ENCODE measurements at regions not wholly inside any gene's neighbourhood (a gene's known extent, or its start where the extent isn't known, plus 50 kb on each side); places are given as distances from the start of the nearest gene placed in this dataset.
"Not testable (repeated sequence)": the region's sequence is repeated elsewhere in the genome, so short reads cannot be mapped to it uniquely, and the experiment has no call there.

GRCh38 chr1:78271423-78271822 is 219.4 kb upstream of the PTGFR start:
- H3K9ac ChIP-seq (ENCODE audit: low read length in 5 of 5); H3K36me3 ChIP-seq (ENCODE audit: control insufficient read depth in 5 of 5, insufficient read depth in 5 of 5, low read length in 5 of 5); H3K4me3 ChIP-seq (ENCODE audit: low read depth in 1 of 5, low read length in 5 of 5); H3K27me3 ChIP-seq (ENCODE audit: control insufficient read depth in 5 of 5, insufficient read depth in 4 of 5, low read length in 5 of 5); H3K9me3 ChIP-seq (ENCODE audit: control insufficient read depth in 5 of 5, low read length in 5 of 5); H3K27ac ChIP-seq (ENCODE audit: low read depth, low read length); H3K4me1 ChIP-seq (ENCODE audit: control insufficient read depth in 5 of 5, insufficient read depth in 5 of 5, low read length in 5 of 5): not testable (repeated sequence)

GRCh38 chr1:78274814-78275213 is 216.0 kb upstream of the PTGFR start:
- Histone ChIP-seq H3K9me3 (ENCODE audit: control insufficient read depth in 5 of 5, low read length in 5 of 5) (no peaks in the 10 kb centered on the region), H3K27ac (ENCODE audit: low read depth, low read length) (no peak overlapping the region), H3K27me3 (ENCODE audit: control insufficient read depth in 5 of 5, insufficient read depth in 4 of 5, low read length in 5 of 5) (no peaks in the 10 kb centered on the region), H3K4me3 (ENCODE audit: low read depth in 1 of 5, low read length in 5 of 5) (no peak overlapping the region), H3K36me3 (ENCODE audit: control insufficient read depth in 5 of 5, insufficient read depth in 5 of 5, low read length in 5 of 5) (no peaks in the 10 kb centered on the region), H3K4me1 (ENCODE audit: control insufficient read depth in 5 of 5, insufficient read depth in 5 of 5, low read length in 5 of 5) (no peaks in the 10 kb centered on the region), H3K9ac (ENCODE audit: low read length in 5 of 5) (no peak overlapping the region)

DNA sequence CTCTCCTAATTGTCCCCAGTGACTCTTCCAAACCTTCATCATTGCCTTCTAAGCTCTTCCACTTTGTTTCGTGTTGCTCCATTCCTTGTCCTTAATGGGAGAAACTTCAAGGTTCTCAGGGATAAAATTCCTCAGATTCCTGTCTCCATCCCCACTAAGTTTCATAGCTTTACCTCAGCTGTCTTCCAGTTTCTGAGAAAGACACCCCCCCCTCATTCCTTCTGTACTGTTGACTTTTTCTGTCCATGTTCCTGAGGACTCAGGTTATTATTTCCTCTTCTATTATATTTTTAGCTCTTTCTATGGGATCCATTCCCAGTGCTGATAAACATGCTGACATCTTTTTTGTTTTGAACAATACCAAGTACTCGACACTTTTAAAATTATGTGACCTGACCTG is 215.3 kb upstream of the PTGFR start:
- H3K9ac ChIP-seq (ENCODE audit: low read length in 5 of 5), result no peak overlapping the region
- no peaks in the 10 kb centered on the region for H3K9me3 ChIP-seq (ENCODE audit: control insufficient read depth in 5 of 5, low read length in 5 of 5)

GRCh38 chr1:78275906-78276685 is 214.7 kb upstream of the PTGFR start:
- no peak overlapping the region for H3K9ac ChIP-seq (ENCODE audit: low read length in 5 of 5)

More for the DNA sequence above, 215.3 kb upstream of the PTGFR start:
- Histone ChIP-seq H3K27ac (ENCODE audit: low read depth, low read length) (no peak overlapping the region), H3K4me1 (ENCODE audit: control insufficient read depth in 5 of 5, insufficient read depth in 5 of 5, low read length in 5 of 5) (no peaks in the 10 kb centered on the region), H3K4me3 (ENCODE audit: low read depth in 1 of 5, low read length in 5 of 5) (no peak overlapping the region), H3K36me3 (ENCODE audit: control insufficient read depth in 5 of 5, insufficient read depth in 5 of 5, low read length in 5 of 5) (no peaks in the 10 kb centered on the region), H3K27me3 (ENCODE audit: control insufficient read depth in 5 of 5, insufficient read depth in 4 of 5, low read length in 5 of 5) (no peaks in the 10 kb centered on the region)

DNA sequence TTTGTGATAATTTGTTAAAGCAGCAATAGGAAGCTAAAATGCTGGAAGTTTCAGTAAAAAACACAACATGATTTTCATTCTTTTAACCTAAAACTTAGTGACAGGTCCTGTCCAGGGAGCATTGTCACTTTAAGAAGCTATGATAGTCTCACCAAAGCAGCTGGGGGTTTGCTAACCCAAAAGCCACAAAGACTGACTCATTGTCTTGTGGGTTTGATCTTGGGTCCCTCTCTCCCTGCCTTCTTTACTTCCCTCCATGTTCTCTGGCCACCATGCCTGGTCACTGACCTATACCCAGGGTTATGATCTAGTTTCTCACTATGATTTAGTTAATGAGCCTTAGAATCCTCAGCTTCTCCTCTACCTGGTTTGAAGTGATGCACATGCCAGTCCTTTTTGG is 213.5 kb upstream of the PTGFR start:
- Histone ChIP-seq H3K9ac (ENCODE audit: low read length in 5 of 5) (no peak overlapping the region), H3K27me3 (ENCODE audit: control insufficient read depth in 5 of 5, insufficient read depth in 4 of 5, low read length in 5 of 5) (no peaks in the 10 kb centered on the region), H3K4me1 (ENCODE audit: control insufficient read depth in 5 of 5, insufficient read depth in 5 of 5, low read length in 5 of 5) (no peaks in the 10 kb centered on the region), H3K27ac (ENCODE audit: low read depth, low read length) (no peak overlapping the region), H3K4me3 (ENCODE audit: low read depth in 1 of 5, low read length in 5 of 5) (no peak overlapping the region), H3K36me3 (ENCODE audit: control insufficient read depth in 5 of 5, insufficient read depth in 5 of 5, low read length in 5 of 5) (no peaks in the 10 kb centered on the region), H3K9me3 (ENCODE audit: control insufficient read depth in 5 of 5, low read length in 5 of 5) (no peaks in the 10 kb centered on the region)

More at GRCh38 chr1:78275906-78276685, 214.7 kb upstream of the PTGFR start:
- H3K27me3 ChIP-seq (ENCODE audit: control insufficient read depth in 5 of 5, insufficient read depth in 4 of 5, low read length in 5 of 5), result no peaks in the 10 kb centered on the region
- H3K9me3 ChIP-seq (ENCODE audit: control insufficient read depth in 5 of 5, low read length in 5 of 5), result no peaks in the 10 kb centered on the region
- no peaks in the 10 kb centered on the region for H3K36me3 ChIP-seq (ENCODE audit: control insufficient read depth in 5 of 5, insufficient read depth in 5 of 5, low read length in 5 of 5)
- no peak overlapping the region for H3K27ac ChIP-seq (ENCODE audit: low read depth, low read length)
- H3K4me1 ChIP-seq (ENCODE audit: control insufficient read depth in 5 of 5, insufficient read depth in 5 of 5, low read length in 5 of 5), result no peaks in the 10 kb centered on the region
- H3K4me3 ChIP-seq (ENCODE audit: low read depth in 1 of 5, low read length in 5 of 5), result no peak overlapping the region

DNA sequence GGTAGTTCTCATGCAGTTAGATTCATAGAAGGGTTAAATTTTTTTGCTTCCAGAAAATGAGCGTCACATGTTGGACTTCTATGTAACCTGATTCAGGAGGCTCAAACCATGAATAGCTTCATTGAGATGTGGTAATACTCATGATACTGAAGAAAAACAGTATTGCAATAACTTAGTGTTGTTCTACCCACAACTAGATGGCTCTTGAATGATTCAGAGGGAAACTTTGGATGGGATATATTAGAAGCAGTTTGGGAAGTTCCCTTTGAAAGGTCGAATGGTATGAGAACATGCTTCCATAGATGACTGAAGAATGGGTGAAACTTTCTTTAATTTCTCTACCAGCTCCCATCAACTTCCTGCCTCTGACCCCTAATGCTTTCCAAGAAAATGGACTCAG is 211.7 kb upstream of the PTGFR start:
- peaks cover 0 to 5% (median 0%) of the 10 kb centered on the region in 5 donors for H3K4me1 ChIP-seq (ENCODE audit: control insufficient read depth in 5 of 5, insufficient read depth in 5 of 5, low read length in 5 of 5)
- H3K9ac ChIP-seq (ENCODE audit: low read length in 5 of 5), result no peak overlapping the region
- H3K27me3 ChIP-seq (ENCODE audit: control insufficient read depth in 5 of 5, insufficient read depth in 4 of 5, low read length in 5 of 5), result no peaks in the 10 kb centered on the region
- H3K9me3 ChIP-seq (ENCODE audit: control insufficient read depth in 5 of 5, low read length in 5 of 5), result no peaks in the 10 kb centered on the region
- H3K36me3 ChIP-seq (ENCODE audit: control insufficient read depth in 5 of 5, insufficient read depth in 5 of 5, low read length in 5 of 5), result no peaks in the 10 kb centered on the region
- no peak overlapping the region for H3K4me3 ChIP-seq (ENCODE audit: low read depth in 1 of 5, low read length in 5 of 5)
- no peak overlapping the region for H3K27ac ChIP-seq (ENCODE audit: low read depth, low read length)

DNA sequence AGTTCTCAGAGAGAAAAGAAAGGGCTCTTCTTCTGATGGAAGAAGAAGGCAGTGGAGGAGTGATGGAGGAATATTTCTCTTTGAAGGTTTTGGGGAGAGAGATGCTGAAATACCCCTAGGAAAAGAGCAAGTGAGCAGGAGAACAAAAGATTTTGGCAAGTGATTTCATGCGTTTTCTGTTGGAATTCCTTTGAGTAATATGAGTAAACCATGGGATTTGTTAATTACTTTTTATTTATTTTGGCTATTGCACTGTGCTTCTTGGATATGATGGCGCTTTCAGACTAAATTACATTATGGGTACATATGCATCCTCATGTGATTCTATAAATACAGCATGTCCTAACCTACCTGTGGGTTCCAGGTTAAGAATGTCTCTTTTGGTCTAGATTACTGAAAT is 210.1 kb upstream of the PTGFR start:
- Histone ChIP-seq H3K27ac (ENCODE audit: low read depth, low read length) (no peak overlapping the region), H3K4me3 (ENCODE audit: low read depth in 1 of 5, low read length in 5 of 5) (no peak overlapping the region), H3K9me3 (ENCODE audit: control insufficient read depth in 5 of 5, low read length in 5 of 5) (no peaks in the 10 kb centered on the region), H3K4me1 (ENCODE audit: control insufficient read depth in 5 of 5, insufficient read depth in 5 of 5, low read length in 5 of 5) (peaks cover 0 to 15% (median 6%) of the 10 kb centered on the region in 5 donors), H3K9ac (ENCODE audit: low read length in 5 of 5) (no peak overlapping the region), H3K27me3 (ENCODE audit: control insufficient read depth in 5 of 5, insufficient read depth in 4 of 5, low read length in 5 of 5) (no peaks in the 10 kb centered on the region), H3K36me3 (ENCODE audit: control insufficient read depth in 5 of 5, insufficient read depth in 5 of 5, low read length in 5 of 5) (no peaks in the 10 kb centered on the region)

GRCh38 chr1:78281580-78281979 is 209.2 kb upstream of the PTGFR start:
- no peak overlapping the region for H3K27ac ChIP-seq (ENCODE audit: low read depth, low read length)
- H3K4me3 ChIP-seq (ENCODE audit: low read depth in 1 of 5, low read length in 5 of 5), result no peak overlapping the region
- no peaks in the 10 kb centered on the region for H3K27me3 ChIP-seq (ENCODE audit: control insufficient read depth in 5 of 5, insufficient read depth in 4 of 5, low read length in 5 of 5)
- H3K36me3 ChIP-seq (ENCODE audit: control insufficient read depth in 5 of 5, insufficient read depth in 5 of 5, low read length in 5 of 5), result no peaks in the 10 kb centered on the region
- H3K9ac ChIP-seq (ENCODE audit: low read length in 5 of 5), result no peak overlapping the region
- H3K4me1 ChIP-seq (ENCODE audit: control insufficient read depth in 5 of 5, insufficient read depth in 5 of 5, low read length in 5 of 5), result peaks cover 0 to 15% (median 6%) of the 10 kb centered on the region in 5 donors
- no peaks in the 10 kb centered on the region for H3K9me3 ChIP-seq (ENCODE audit: control insufficient read depth in 5 of 5, low read length in 5 of 5)

DNA sequence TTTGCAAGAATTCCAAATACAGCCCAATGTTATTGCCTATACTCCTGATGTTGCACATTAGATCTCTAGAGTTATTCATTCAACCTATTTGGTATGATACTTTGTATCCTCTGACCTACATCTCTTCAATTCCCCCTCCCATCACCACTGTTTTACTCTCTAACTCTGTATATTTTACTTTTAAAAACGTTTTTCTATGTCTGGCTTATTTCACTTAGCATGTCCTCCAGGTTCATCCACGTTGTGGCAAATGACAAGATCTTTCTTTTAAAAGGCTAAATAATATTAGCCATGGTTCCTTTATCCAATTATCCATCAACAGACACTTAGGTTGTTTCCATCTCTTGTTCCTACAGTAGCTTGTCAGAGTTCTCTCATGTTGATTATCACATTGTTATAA is 207.1 kb upstream of the PTGFR start:
- peaks cover 0 to 15% (median 6%) of the 10 kb centered on the region in 5 donors for H3K4me1 ChIP-seq (ENCODE audit: control insufficient read depth in 5 of 5, insufficient read depth in 5 of 5, low read length in 5 of 5)

DNA sequence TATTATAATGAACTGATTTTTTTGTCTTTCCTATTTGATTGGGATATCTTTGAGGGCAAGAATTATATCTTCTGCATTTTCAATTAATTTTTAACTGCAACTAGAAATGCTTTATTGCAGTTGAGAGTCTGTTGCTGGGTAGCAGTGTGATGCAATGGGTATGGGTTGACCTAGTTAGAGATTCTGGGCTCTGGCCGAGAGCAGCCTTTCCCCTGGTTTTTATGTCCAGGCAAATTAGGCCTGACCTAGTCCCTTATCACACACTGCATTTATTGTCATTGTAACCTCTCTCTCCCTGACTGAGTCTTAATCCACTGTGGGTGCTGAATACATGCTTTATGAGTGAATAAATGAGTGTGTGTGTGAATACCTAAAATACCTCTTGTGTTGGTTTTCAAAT is 206.4 kb upstream of the PTGFR start:
- no peaks in the 10 kb centered on the region for H3K27me3 ChIP-seq (ENCODE audit: control insufficient read depth in 5 of 5, insufficient read depth in 4 of 5, low read length in 5 of 5)
- no peaks in the 10 kb centered on the region for H3K36me3 ChIP-seq (ENCODE audit: control insufficient read depth in 5 of 5, insufficient read depth in 5 of 5, low read length in 5 of 5)
- no peaks in the 10 kb centered on the region for H3K9me3 ChIP-seq (ENCODE audit: control insufficient read depth in 5 of 5, low read length in 5 of 5)
- H3K27ac ChIP-seq (ENCODE audit: low read depth, low read length), result no peak overlapping the region
- H3K4me1 ChIP-seq (ENCODE audit: control insufficient read depth in 5 of 5, insufficient read depth in 5 of 5, low read length in 5 of 5), result peaks cover 0 to 15% (median 6%) of the 10 kb centered on the region in 5 donors
- no peak overlapping the region for H3K4me3 ChIP-seq (ENCODE audit: low read depth in 1 of 5, low read length in 5 of 5)
- peak overlapping the region in 1 of 5 donors; percentile 37 for H3K9ac ChIP-seq (ENCODE audit: low read length in 5 of 5)

More for the DNA sequence above, 207.1 kb upstream of the PTGFR start:
- H3K9me3 ChIP-seq (ENCODE audit: control insufficient read depth in 5 of 5, low read length in 5 of 5), result no peaks in the 10 kb centered on the region
- no peaks in the 10 kb centered on the region for H3K27me3 ChIP-seq (ENCODE audit: control insufficient read depth in 5 of 5, insufficient read depth in 4 of 5, low read length in 5 of 5)
- H3K9ac ChIP-seq (ENCODE audit: low read length in 5 of 5), result no peak overlapping the region
- no peak overlapping the region for H3K27ac ChIP-seq (ENCODE audit: low read depth, low read length)
- H3K4me3 ChIP-seq (ENCODE audit: low read depth in 1 of 5, low read length in 5 of 5), result no peak overlapping the region
- H3K36me3 ChIP-seq (ENCODE audit: control insufficient read depth in 5 of 5, insufficient read depth in 5 of 5, low read length in 5 of 5), result no peaks in the 10 kb centered on the region

Data from subcutaneous abdominal adipose tissue (tissue), 5 donors.